ENCODE measurements at regions not wholly inside any gene's neighbourhood (a gene's known extent, or its start where the extent isn't known, plus 50 kb on each side); places are given as distances from the start of the nearest gene placed in this dataset.

GRCh38 chr1:190679044-190679443 lies 201.4 kb upstream of the BRINP3 start:
- TF ChIP-seq CTCF (IDR thresholded peaks at IDR 0.05; ENCODE audit: low read depth, low read length) (no peak), MYC (IDR thresholded peaks at IDR 0.05; ENCODE audit: low read depth, low read length) (no peak)
- TF ChIP-seq, protein P1, sequence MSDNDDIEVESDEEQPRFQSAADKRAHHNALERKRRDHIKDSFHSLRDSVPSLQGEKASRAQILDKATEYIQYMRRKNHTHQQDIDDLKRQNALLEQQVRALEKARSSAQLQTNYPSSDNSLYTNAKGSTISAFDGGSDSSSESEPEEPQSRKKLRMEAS (IDR thresholded peaks at IDR 0.05; ENCODE audit: low read depth, low read length), result no peak

Measured in NB4 (cell line).